DOHH2 (cell line): ENCODE measurements at regions not wholly inside any gene's neighbourhood (a gene's known extent, or its start where the extent isn't known, plus 50 kb on each side); places are given as distances from the start of the nearest gene placed in this dataset.

ENCODE experiments used
- H3F3A ChIP-seq: fragments of 200-600 bp; sonication (generic), shearing (Covaris generic); 2 replicates; pipeline ENCODE4 v1.6.0; 2016; ENCODE audit warnings: antibody characterized with exemption, mild to moderate bottlenecking; ENCODE audit not compliant: control insufficient read depth, insufficient read depth
- H3K27ac ChIP-seq: fragments of 200-600 bp; sonication (generic); 2 replicates; pipeline ENCODE4 v1.5.1; 2014; ENCODE audit warnings: low read depth, mild to moderate bottlenecking, low read length, moderate library complexity
- H3K27me3 ChIP-seq: fragments of 200-600 bp; sonication (generic); 2 replicates; pipeline ENCODE4 v1.6.1; 2014; ENCODE audit warnings: mild to moderate bottlenecking, low read length, mixed read lengths; ENCODE audit not compliant: control insufficient read depth
- H3K36me3 ChIP-seq: fragments of 200-600 bp; sonication (generic); 2 replicates; pipeline ENCODE4 v1.6.1; 2014; ENCODE audit warnings: mild to moderate bottlenecking, low read length, moderate library complexity, mixed read lengths; ENCODE audit not compliant: control insufficient read depth
- H3K4me1 ChIP-seq: fragments of 200-600 bp; sonication (generic); 2 replicates; pipeline ENCODE4 v1.6.1; 2014; ENCODE audit warnings: mild to moderate bottlenecking, low read length, mixed read lengths; ENCODE audit not compliant: control insufficient read depth
- H3K4me2 ChIP-seq: fragments of 200-600 bp; sonication (generic); 2 replicates; pipeline ENCODE4 v1.6.0; 2014; ENCODE audit warnings: mild to moderate bottlenecking, low read length, moderate library complexity
- H3K4me3 ChIP-seq: fragments of 200-600 bp; sonication (generic); 2 replicates; pipeline ENCODE4 v1.5.1; 2014; ENCODE audit warnings: mild to moderate bottlenecking, low read length, mixed read lengths
- H3K79me2 ChIP-seq: fragments of 200-600 bp; sonication (generic); 2 replicates; pipeline ENCODE4 v1.6.1; 2014; ENCODE audit warnings: mild to moderate bottlenecking, low read length, mixed read lengths; ENCODE audit not compliant: control insufficient read depth
- H3K9me2 ChIP-seq: fragments of 200-600 bp; sonication (generic); replicated peaks from 2 replicates; pipeline ENCODE4 v1.6.1; 2014; ENCODE audit warnings: mild to moderate bottlenecking, low read length, mixed read lengths; ENCODE audit not compliant: control insufficient read depth
- H3K9me3 ChIP-seq: fragments of 200-600 bp; sonication (generic); 2 replicates; pipeline ENCODE4 v1.6.1; 2014; ENCODE audit warnings: antibody characterized with exemption, low read length, mixed read lengths; ENCODE audit not compliant: control insufficient read depth, insufficient read depth
- H4K20me1 ChIP-seq: fragments of 200-600 bp; sonication (generic); 2 replicates; pipeline ENCODE4 v1.6.0; 2014; ENCODE audit warnings: low read depth, mild to moderate bottlenecking, antibody characterized with exemption, low read length, moderate library complexity; ENCODE audit not compliant: control insufficient read depth, insufficient read depth
- CTCF ChIP-seq: fragments of 200-600 bp; sonication (generic); IDR thresholded peaks from one replicate; pipeline ENCODE4 v1.5.1; 2014; ENCODE audit warnings: antibody characterized with exemption, mild to moderate bottlenecking, low read depth, low read length; ENCODE audit not compliant: poor library complexity, severe bottlenecking
- EZH2phosphoT487 ChIP-seq: fragments of 200-600 bp; sonication (generic); IDR thresholded peaks from 2 replicates; pipeline ENCODE4 v1.6.1; 2017; ENCODE audit warnings: borderline replicate concordance, mild to moderate bottlenecking, antibody characterized with exemption, low read length, moderate library complexity, mixed read lengths

- H3K79me2 ChIP-seq = no peaks in the 10 kb centered on the region
- H3K4me3 ChIP-seq = no peak overlapping the region
- TF ChIP-seq EZH2phosphoT487 (no peak), CTCF (peak; percentile 69)
Observed at GRCh38 chr11:15770798-15771414, 585.4 kb downstream of the SOX6 start.

DNA sequence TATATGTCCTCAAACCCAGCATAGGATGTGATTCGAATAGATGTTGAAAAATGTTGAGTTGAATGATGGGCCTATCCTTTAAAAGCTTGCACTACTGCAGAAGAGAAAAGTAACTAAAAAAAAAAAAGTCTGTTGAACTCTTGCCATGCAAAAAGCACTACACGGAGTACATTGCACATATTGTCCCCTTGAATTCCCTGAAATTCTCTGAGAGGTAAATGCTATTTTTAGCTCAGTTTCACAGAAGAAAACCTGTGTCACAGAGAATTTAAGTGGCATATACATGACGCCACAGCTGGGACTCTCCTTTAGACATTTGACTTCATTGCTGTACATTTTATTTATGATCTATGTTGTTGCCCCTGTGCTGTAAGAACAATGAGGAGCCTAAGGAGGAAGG is 583.8 kb downstream of the SOX6 start:
- Histone ChIP-seq H3K4me2 (no peak overlapping the region), H3K36me3 (no peaks in the 10 kb centered on the region), H3K79me2 (no peaks in the 10 kb centered on the region), H3K27ac (no peak overlapping the region), H3K4me1 (no peaks in the 10 kb centered on the region), H3F3A (no peaks in the 10 kb centered on the region), H3K4me3 (no peak overlapping the region), H3K9me3 (no peaks in the 10 kb centered on the region), H3K27me3 (no peaks in the 10 kb centered on the region), H4K20me1 (no peaks in the 10 kb centered on the region), H3K9me2 (no peaks in the 10 kb centered on the region)
- TF ChIP-seq CTCF = no peak
- no peak for TF ChIP-seq EZH2phosphoT487

More at GRCh38 chr11:15770798-15771414, 585.4 kb downstream of the SOX6 start:
- H4K20me1 ChIP-seq = no peaks in the 10 kb centered on the region
- no peaks in the 10 kb centered on the region for H3K36me3 ChIP-seq
- no peak overlapping the region for H3K27ac ChIP-seq
- H3K4me1 ChIP-seq = no peaks in the 10 kb centered on the region
- H3K27me3 ChIP-seq = no peaks in the 10 kb centered on the region
- H3K4me2 ChIP-seq = no peak overlapping the region
- H3F3A ChIP-seq = no peaks in the 10 kb centered on the region
- H3K9me2 ChIP-seq = no peaks in the 10 kb centered on the region
- no peaks in the 10 kb centered on the region for H3K9me3 ChIP-seq

DNA sequence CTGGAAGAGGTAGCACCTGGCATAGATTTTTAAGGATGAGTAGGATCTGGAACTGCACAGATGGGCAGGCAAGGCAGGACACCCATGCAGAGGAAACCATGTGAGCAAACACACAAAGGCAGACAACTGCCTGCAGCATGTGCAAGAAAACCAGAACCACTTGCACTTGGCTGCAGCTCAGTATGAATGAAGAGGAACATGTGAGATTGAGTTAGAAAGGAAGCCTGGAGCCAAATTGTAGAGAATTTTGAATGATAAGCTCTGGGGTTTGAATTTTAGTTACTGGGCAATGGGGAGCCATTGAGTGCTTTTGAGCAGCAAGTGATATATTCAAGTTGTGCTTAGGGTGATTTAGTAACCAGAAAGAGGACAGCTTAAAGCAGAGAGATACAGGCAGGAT is 583.4 kb downstream of the SOX6 start:
- H3K27ac ChIP-seq = no peak overlapping the region
- no peak overlapping the region for H3K4me3 ChIP-seq
- H4K20me1 ChIP-seq = no peaks in the 10 kb centered on the region
- no peaks in the 10 kb centered on the region for H3K9me2 ChIP-seq
- no peaks in the 10 kb centered on the region for H3K79me2 ChIP-seq
- H3K9me3 ChIP-seq = no peaks in the 10 kb centered on the region
- no peaks in the 10 kb centered on the region for H3K4me1 ChIP-seq
- H3K27me3 ChIP-seq = no peaks in the 10 kb centered on the region
- no peaks in the 10 kb centered on the region for H3F3A ChIP-seq
- H3K4me2 ChIP-seq = no peak overlapping the region
- TF ChIP-seq CTCF (no peak), EZH2phosphoT487 (no peak)
- no peaks in the 10 kb centered on the region for H3K36me3 ChIP-seq
